ENCODE measurements at regions not wholly inside any gene's neighbourhood (a gene's known extent, or its start where the extent isn't known, plus 50 kb on each side); places are given as distances from the start of the nearest gene placed in this dataset.

GRCh38 chr14:53550776-53551175 is 397.7 kb upstream of the DDHD1 start:
- H3K27ac ChIP-seq, result no peak overlapping the region

GRCh38 chr14:53549956-53550355 is 396.8 kb upstream of the DDHD1 start:
- no peaks in the 10 kb centered on the region for H4K20me1 ChIP-seq (ENCODE audit: insufficient read depth)
- CTCF ChIA-PET, result no interaction called here
- H3K27me3 ChIP-seq (ENCODE audit: insufficient read depth, low read depth), result no peaks in the 10 kb centered on the region
- no peaks in the 10 kb centered on the region for H3K4me1 ChIP-seq (replicated peaks; ENCODE audit: insufficient read depth)
- no peaks in the 10 kb centered on the region for H3K79me2 ChIP-seq (ENCODE audit: low read depth)
- no peaks in the 10 kb centered on the region for H3K9me2 ChIP-seq (ENCODE audit: insufficient read depth)
- BruUV-seq (replicated peaks), result no TSS peak
- H3K9me3 ChIP-seq (ENCODE audit: insufficient read depth, low read depth), result no peaks in the 10 kb centered on the region
- no peak overlapping the region for H3K4me2 ChIP-seq
- POLR2A ChIA-PET (ENCODE audit: unreplicated experiment), result no interaction called here
- H3K27ac ChIP-seq, result no peak overlapping the region
- no peaks in the 10 kb centered on the region for H3F3A ChIP-seq (ENCODE audit: insufficient read depth, low read depth)
- TF ChIP-seq CTCF (conservative IDR thresholded peaks at IDR 0.05) (no peak), EZH2 (IDR thresholded peaks at IDR 0.05; ENCODE audit: low read depth) (no peak)
- DNase-seq, result no peak
- H3K36me3 ChIP-seq (ENCODE audit: low read depth), result no peaks in the 10 kb centered on the region
- intact Hi-C loops (cut with micrococcal nuclease; ENCODE audit: unreplicated experiment), result no loop called here
- H2AFZ ChIP-seq, result no peak overlapping the region
- H3K4me3 ChIP-seq, result no peak overlapping the region

More at GRCh38 chr14:53550776-53551175, 397.7 kb upstream of the DDHD1 start:
- ChIA-PET CTCF (no interaction called here), POLR2A (ENCODE audit: unreplicated experiment) (no interaction called here)
- no peaks in the 10 kb centered on the region for H3K9me2 ChIP-seq (ENCODE audit: insufficient read depth)
- BruUV-seq (replicated peaks), result no TSS peak
- no peak for DNase-seq
- no peaks in the 10 kb centered on the region for H3K27me3 ChIP-seq (ENCODE audit: insufficient read depth, low read depth)
- H3K4me1 ChIP-seq (replicated peaks; ENCODE audit: insufficient read depth), result no peaks in the 10 kb centered on the region
- no peaks in the 10 kb centered on the region for H3K79me2 ChIP-seq (ENCODE audit: low read depth)
- H3K36me3 ChIP-seq (ENCODE audit: low read depth), result no peaks in the 10 kb centered on the region
- no peak overlapping the region for H3K4me2 ChIP-seq
- H4K20me1 ChIP-seq (ENCODE audit: insufficient read depth), result no peaks in the 10 kb centered on the region
- intact Hi-C loops (cut with micrococcal nuclease; ENCODE audit: unreplicated experiment), result no loop called here
- no peak overlapping the region for H2AFZ ChIP-seq
- no peaks in the 10 kb centered on the region for H3K9me3 ChIP-seq (ENCODE audit: insufficient read depth, low read depth)
- no peak for TF ChIP-seq CTCF (conservative IDR thresholded peaks at IDR 0.05)
- H3K4me3 ChIP-seq, result no peak overlapping the region
- no peaks in the 10 kb centered on the region for H3F3A ChIP-seq (ENCODE audit: insufficient read depth, low read depth)

GRCh38 chr14:53547593-53547992 is 394.5 kb upstream of the DDHD1 start:
- H2AFZ ChIP-seq, result no peak overlapping the region
- TF ChIP-seq CTCF (conservative IDR thresholded peaks at IDR 0.05) (no peak), EZH2 (IDR thresholded peaks at IDR 0.05; ENCODE audit: low read depth) (no peak)
- no peak overlapping the region for H3K27ac ChIP-seq
- ChIA-PET CTCF (no interaction called here), POLR2A (ENCODE audit: unreplicated experiment) (interaction anchor here (0.6 kb wide), 1 partner anchor 915 kb away, joined by 6 read pairs; no protein-coding TSS in a partner anchor)
- no peaks in the 10 kb centered on the region for H3K27me3 ChIP-seq (ENCODE audit: insufficient read depth, low read depth)
- no peak overlapping the region for H3K4me2 ChIP-seq
- H3K36me3 ChIP-seq (ENCODE audit: low read depth), result no peaks in the 10 kb centered on the region
- no peaks in the 10 kb centered on the region for H3F3A ChIP-seq (ENCODE audit: insufficient read depth, low read depth)
- no peaks in the 10 kb centered on the region for H3K9me3 ChIP-seq (ENCODE audit: insufficient read depth, low read depth)
- H3K9me2 ChIP-seq (ENCODE audit: insufficient read depth), result no peaks in the 10 kb centered on the region
- no peaks in the 10 kb centered on the region for H3K4me1 ChIP-seq (replicated peaks; ENCODE audit: insufficient read depth)
- H4K20me1 ChIP-seq (ENCODE audit: insufficient read depth), result no peaks in the 10 kb centered on the region
- H3K79me2 ChIP-seq (ENCODE audit: low read depth), result no peaks in the 10 kb centered on the region
- DNase-seq, result no peak
- BruUV-seq (replicated peaks), result no TSS peak
- H3K4me3 ChIP-seq, result no peak overlapping the region
- intact Hi-C loops (cut with micrococcal nuclease; ENCODE audit: unreplicated experiment), result no loop called here
